Thyroid gland (tissue), 4 donors: ENCODE measurements at regions not wholly inside any gene's neighbourhood (a gene's known extent, or its start where the extent isn't known, plus 50 kb on each side); places are given as distances from the start of the nearest gene placed in this dataset.

ENCODE experiments used
- POLR2A ChIP-seq, 2 donors: fragments of 450-650 bp; IDR thresholded peaks; one replicate each; pipeline ENCODE4 v1.6.1; 2017; ENCODE audit warnings: antibody characterized with exemption in 2 of 2, mild to moderate bottlenecking in 2 of 2, moderate library complexity in 1 of 2
- TF ChIP-seq, protein P1 (sequence below), 6 experiments: fragments of 200-600 bp in 3 of 6; fragments of 450-650 bp in 3 of 6; sonication (generic) in 3 of 6; IDR thresholded peaks; one replicate each; pipeline ENCODE4 v1.5.1; 2016 to 2019; ENCODE audit warnings: antibody characterized with exemption in 6 of 6, mild to moderate bottlenecking in 2 of 6, inconsistent platforms in 1 of 6, moderate library complexity in 1 of 6

DNA sequence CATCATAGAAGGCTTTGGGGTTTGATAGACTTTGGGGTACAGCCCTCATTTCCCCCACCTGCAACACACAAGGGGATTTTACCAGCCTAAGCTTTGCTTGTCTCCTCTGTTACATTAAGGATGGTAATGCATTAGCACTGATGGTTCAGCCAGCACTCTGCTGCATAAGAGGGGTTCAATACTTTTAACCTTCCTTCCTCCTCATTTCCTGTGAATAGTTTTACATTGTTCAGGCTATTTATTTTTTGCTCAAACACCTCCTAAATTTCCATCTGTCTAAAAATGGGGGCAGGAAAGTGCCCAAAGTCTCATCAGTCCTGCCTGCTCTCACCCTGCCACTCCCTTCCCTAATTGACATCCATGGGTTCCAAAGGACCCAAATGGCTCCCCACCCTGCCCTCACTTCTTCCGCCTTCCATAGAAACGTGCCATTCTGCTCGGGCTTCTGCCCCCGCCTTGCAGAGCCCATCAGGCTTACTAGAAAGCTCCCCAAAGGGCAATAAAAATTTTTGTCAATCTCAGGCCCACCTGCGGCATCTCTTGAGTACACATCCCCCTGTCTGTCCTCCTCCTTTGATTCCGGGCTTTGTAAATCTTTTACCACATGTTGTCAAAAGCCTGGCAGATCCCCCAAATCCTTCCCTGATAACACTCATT, 239.5 kb upstream of the SLC24A2 start:
- TF ChIP-seq, protein P1, sequence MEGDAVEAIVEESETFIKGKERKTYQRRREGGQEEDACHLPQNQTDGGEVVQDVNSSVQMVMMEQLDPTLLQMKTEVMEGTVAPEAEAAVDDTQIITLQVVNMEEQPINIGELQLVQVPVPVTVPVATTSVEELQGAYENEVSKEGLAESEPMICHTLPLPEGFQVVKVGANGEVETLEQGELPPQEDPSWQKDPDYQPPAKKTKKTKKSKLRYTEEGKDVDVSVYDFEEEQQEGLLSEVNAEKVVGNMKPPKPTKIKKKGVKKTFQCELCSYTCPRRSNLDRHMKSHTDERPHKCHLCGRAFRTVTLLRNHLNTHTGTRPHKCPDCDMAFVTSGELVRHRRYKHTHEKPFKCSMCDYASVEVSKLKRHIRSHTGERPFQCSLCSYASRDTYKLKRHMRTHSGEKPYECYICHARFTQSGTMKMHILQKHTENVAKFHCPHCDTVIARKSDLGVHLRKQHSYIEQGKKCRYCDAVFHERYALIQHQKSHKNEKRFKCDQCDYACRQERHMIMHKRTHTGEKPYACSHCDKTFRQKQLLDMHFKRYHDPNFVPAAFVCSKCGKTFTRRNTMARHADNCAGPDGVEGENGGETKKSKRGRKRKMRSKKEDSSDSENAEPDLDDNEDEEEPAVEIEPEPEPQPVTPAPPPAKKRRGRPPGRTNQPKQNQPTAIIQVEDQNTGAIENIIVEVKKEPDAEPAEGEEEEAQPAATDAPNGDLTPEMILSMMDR (IDR thresholded peaks at IDR 0.05): no peak
- TF ChIP-seq POLR2A (IDR thresholded peaks at IDR 0.05): no peak
